ENCODE measurements at regions not wholly inside any gene's neighbourhood (a gene's known extent, or its start where the extent isn't known, plus 50 kb on each side); places are given as distances from the start of the nearest gene placed in this dataset.

GRCh38 chr5:2135833-2136232 lies 253.1 kb upstream of the IRX4 start:
- ATAC-seq, result no peak
- Histone ChIP-seq H3K27me3 (ENCODE audit: low read depth) (peaks cover 6% of the 10 kb centered on the region), H3K4me1 (no peaks in the 10 kb centered on the region), H3K36me3 (no peaks in the 10 kb centered on the region), H3K9me3 (no peaks in the 10 kb centered on the region), H3K27ac (no peak overlapping the region), H3K4me3 (no peak overlapping the region)
- DNase-seq, result no peak
- TF ChIP-seq CTCF (IDR thresholded peaks at IDR 0.05), result no peak
- intact Hi-C loops (cut with DNase I), result no loop called here

- no peak for TF ChIP-seq CTCF (IDR thresholded peaks at IDR 0.05)
- no peak for DNase-seq
- H3K36me3 ChIP-seq, result no peaks in the 10 kb centered on the region
- no peak for ATAC-seq
- H3K27ac ChIP-seq, result no peak overlapping the region
- H3K4me1 ChIP-seq, result no peaks in the 10 kb centered on the region
- H3K9me3 ChIP-seq, result no peaks in the 10 kb centered on the region
- no peak overlapping the region for H3K4me3 ChIP-seq
- intact Hi-C loops (cut with DNase I), result no loop called here
- H3K27me3 ChIP-seq (ENCODE audit: low read depth), result peaks cover 6% of the 10 kb centered on the region
These were observed 252.6 kb upstream of the IRX4 start for GRCh38 chr5:2135354-2135753.

- DNase-seq (no peak), ATAC-seq (no peak)
- H3K27ac ChIP-seq, result no peak overlapping the region
- no peak for TF ChIP-seq CTCF (IDR thresholded peaks at IDR 0.05)
- no peaks in the 10 kb centered on the region for H3K36me3 ChIP-seq
- H3K27me3 ChIP-seq (ENCODE audit: low read depth), result peaks cover 6% of the 10 kb centered on the region
- H3K9me3 ChIP-seq, result no peaks in the 10 kb centered on the region
- no peak overlapping the region for H3K4me3 ChIP-seq
- intact Hi-C loops (cut with DNase I), result no loop called here
- H3K4me1 ChIP-seq, result no peaks in the 10 kb centered on the region
These were observed 252.0 kb upstream of the IRX4 start for GRCh38 chr5:2134543-2135292.

GRCh38 chr5:2133936-2134335 lies 251.2 kb upstream of the IRX4 start:
- no peak for DNase-seq
- Histone ChIP-seq H3K27me3 (ENCODE audit: low read depth) (peaks cover 6% of the 10 kb centered on the region), H3K4me1 (no peaks in the 10 kb centered on the region), H3K36me3 (no peaks in the 10 kb centered on the region), H3K27ac (no peak overlapping the region), H3K9me3 (no peaks in the 10 kb centered on the region), H3K4me3 (no peak overlapping the region)
- intact Hi-C loops (cut with DNase I), result no loop called here
- no peak for ATAC-seq
- no peak for TF ChIP-seq CTCF (IDR thresholded peaks at IDR 0.05)

- Histone ChIP-seq H3K27me3 (ENCODE audit: low read depth) (peaks cover 6% of the 10 kb centered on the region), H3K4me3 (no peak overlapping the region), H3K9me3 (no peaks in the 10 kb centered on the region), H3K27ac (no peak overlapping the region), H3K36me3 (no peaks in the 10 kb centered on the region), H3K4me1 (no peaks in the 10 kb centered on the region)
- no peak for TF ChIP-seq CTCF (IDR thresholded peaks at IDR 0.05)
- no peak for DNase-seq
- intact Hi-C loops (cut with DNase I), result no loop called here
- ATAC-seq, result no peak
These were observed 250.4 kb upstream of the IRX4 start for GRCh38 chr5:2133080-2133479.

All from lower lobe of right lung (tissue), 2 donors.